ENCODE measurements at regions not wholly inside any gene's neighbourhood (a gene's known extent, or its start where the extent isn't known, plus 50 kb on each side); places are given as distances from the start of the nearest gene placed in this dataset.
"Not testable (repeated sequence)": the region's sequence is repeated elsewhere in the genome, so short reads cannot be mapped to it uniquely, and the experiment has no call there.

- in situ Hi-C loops (cut with HindIII; ENCODE audit: low pct_unique_long_range_greater_than_20kb, low sequenced_read_pairs) = no loop called here
- DNase-seq (ENCODE audit: low read depth) = no peak
These were observed 112.9 kb downstream of the TLR5 start for GRCh38 chr1:223029985-223030769.

- DNase-seq (ENCODE audit: low read depth) = no peak
- in situ Hi-C loops (cut with HindIII; ENCODE audit: low pct_unique_long_range_greater_than_20kb, low sequenced_read_pairs) = no loop called here
These were observed 112.1 kb downstream of the TLR5 start for GRCh38 chr1:223030871-223031400.

- in situ Hi-C loops (cut with HindIII; ENCODE audit: low pct_unique_long_range_greater_than_20kb, low sequenced_read_pairs) = no loop called here
These were observed 111.1 kb downstream of the TLR5 start for GRCh38 chr1:223031733-223032601.

GRCh38 chr1:223033658-223034057 is 109.4 kb downstream of the TLR5 start:
- DNase-seq (ENCODE audit: low read depth) = no peak
- in situ Hi-C loops (cut with HindIII; ENCODE audit: low pct_unique_long_range_greater_than_20kb, low sequenced_read_pairs) = no loop called here

More at GRCh38 chr1:223031733-223032601, 111.1 kb downstream of the TLR5 start:
- DNase-seq (ENCODE audit: low read depth) = no peak

- in situ Hi-C loops (cut with HindIII; ENCODE audit: low pct_unique_long_range_greater_than_20kb, low sequenced_read_pairs) = no loop called here
- no peak for DNase-seq (ENCODE audit: low read depth)
These were observed 108.7 kb downstream of the TLR5 start for GRCh38 chr1:223034270-223034798.

GRCh38 chr1:223035724-223036478 is 107.1 kb downstream of the TLR5 start:
- peak; percentile 33 for DNase-seq (ENCODE audit: low read depth)
- in situ Hi-C loops (cut with HindIII; ENCODE audit: low pct_unique_long_range_greater_than_20kb, low sequenced_read_pairs) = no loop called here

GRCh38 chr1:223036479-223036845 is 106.6 kb downstream of the TLR5 start:
- in situ Hi-C loops (cut with HindIII; ENCODE audit: low pct_unique_long_range_greater_than_20kb, low sequenced_read_pairs) = no loop called here
- DNase-seq (ENCODE audit: low read depth) = no peak

GRCh38 chr1:223037845-223038244 is 105.2 kb downstream of the TLR5 start:
- DNase-seq (ENCODE audit: low read depth) = no peak
- in situ Hi-C loops (cut with HindIII; ENCODE audit: low pct_unique_long_range_greater_than_20kb, low sequenced_read_pairs) = no loop called here

GRCh38 chr1:223038288-223039006 is 104.6 kb downstream of the TLR5 start:
- in situ Hi-C loops (cut with HindIII; ENCODE audit: low pct_unique_long_range_greater_than_20kb, low sequenced_read_pairs) = no loop called here
- no peak for DNase-seq (ENCODE audit: low read depth)

- DNase-seq (ENCODE audit: low read depth) = no peak
- in situ Hi-C loops (cut with HindIII; ENCODE audit: low pct_unique_long_range_greater_than_20kb, low sequenced_read_pairs) = no loop called here
These were observed 103.1 kb downstream of the TLR5 start for GRCh38 chr1:223039990-223040389.

GRCh38 chr1:223041481-223041880 is 101.6 kb downstream of the TLR5 start:
- DNase-seq (ENCODE audit: low read depth) = no peak
- in situ Hi-C loops (cut with HindIII; ENCODE audit: low pct_unique_long_range_greater_than_20kb, low sequenced_read_pairs) = no loop called here

- in situ Hi-C loops (cut with HindIII; ENCODE audit: low pct_unique_long_range_greater_than_20kb, low sequenced_read_pairs) = no loop called here
- no peak for DNase-seq (ENCODE audit: low read depth)
These were observed 97.7 kb downstream of the TLR5 start for GRCh38 chr1:223045164-223045957.

GRCh38 chr1:223046011-223046410 is 97.0 kb downstream of the TLR5 start:
- DNase-seq (ENCODE audit: low read depth) = no peak
- in situ Hi-C loops (cut with HindIII; ENCODE audit: low pct_unique_long_range_greater_than_20kb, low sequenced_read_pairs) = no loop called here

GRCh38 chr1:223046463-223046862 is 96.6 kb downstream of the TLR5 start:
- in situ Hi-C loops (cut with HindIII; ENCODE audit: low pct_unique_long_range_greater_than_20kb, low sequenced_read_pairs) = not testable (repeated sequence)

GRCh38 chr1:223048026-223048425 is 95.0 kb downstream of the TLR5 start:
- DNase-seq (ENCODE audit: low read depth) = no peak
- in situ Hi-C loops (cut with HindIII; ENCODE audit: low pct_unique_long_range_greater_than_20kb, low sequenced_read_pairs) = no loop called here

More at GRCh38 chr1:223046463-223046862, 96.6 kb downstream of the TLR5 start:
- DNase-seq (ENCODE audit: low read depth) = not testable (repeated sequence)

GRCh38 chr1:223052462-223052861 is 90.6 kb downstream of the TLR5 start:
- no peak for DNase-seq (ENCODE audit: low read depth)
- in situ Hi-C loops (cut with HindIII; ENCODE audit: low pct_unique_long_range_greater_than_20kb, low sequenced_read_pairs) = no loop called here

GRCh38 chr1:223052931-223053330 is 90.1 kb downstream of the TLR5 start:
- DNase-seq (ENCODE audit: low read depth) = no peak
- in situ Hi-C loops (cut with HindIII; ENCODE audit: low pct_unique_long_range_greater_than_20kb, low sequenced_read_pairs) = no loop called here

Data from Caki2 (cell line).